Brain microvascular endothelial cell (primary cell): ENCODE measurements at regions not wholly inside any gene's neighbourhood (a gene's known extent, or its start where the extent isn't known, plus 50 kb on each side); places are given as distances from the start of the nearest gene placed in this dataset.

Source experiments
- DNase-seq: peaks from one replicate; pipeline ENCODE4 v3.0.0-alpha.2; 2020
- H3K27ac ChIP-seq: fragments of 250-450 bp; sonication (Bioruptor Pico); 2 replicates; pipeline ENCODE4 v1.5.1; 2020; ENCODE audit warnings: mild to moderate bottlenecking, moderate library complexity
- H3K27me3 ChIP-seq: fragments of 250-450 bp; sonication (Bioruptor Pico); replicated peaks from 2 replicates; pipeline ENCODE4 v1.5.1; 2020; ENCODE audit warnings: mild to moderate bottlenecking
- H3K36me3 ChIP-seq: fragments of 250-450 bp; sonication (Bioruptor Pico); replicated peaks from 2 replicates; pipeline ENCODE4 v1.5.1; 2020; ENCODE audit warnings: mild to moderate bottlenecking
- H3K4me3 ChIP-seq: 2 replicates; pipeline ENCODE4 v1.5.1; 2011; ENCODE audit warnings: low read depth, mild to moderate bottlenecking, control low read depth, low read length, moderate library complexity
- in situ Hi-C: cut with HindIII; loops from 2 replicates; pipeline ENCODE4 v1.10.0; 2017; ENCODE audit warnings: low sequenced_read_pairs, low pct_ligation_motif_present
- TF ChIP-seq, protein P1 (sequence below): IDR thresholded peaks from 2 replicates; pipeline ENCODE4 v1.5.1; 2011; ENCODE audit warnings: low read depth, mild to moderate bottlenecking, moderate library complexity, low read length, control low read depth, inconsistent platforms; ENCODE audit errors: missing control alignments

DNA sequence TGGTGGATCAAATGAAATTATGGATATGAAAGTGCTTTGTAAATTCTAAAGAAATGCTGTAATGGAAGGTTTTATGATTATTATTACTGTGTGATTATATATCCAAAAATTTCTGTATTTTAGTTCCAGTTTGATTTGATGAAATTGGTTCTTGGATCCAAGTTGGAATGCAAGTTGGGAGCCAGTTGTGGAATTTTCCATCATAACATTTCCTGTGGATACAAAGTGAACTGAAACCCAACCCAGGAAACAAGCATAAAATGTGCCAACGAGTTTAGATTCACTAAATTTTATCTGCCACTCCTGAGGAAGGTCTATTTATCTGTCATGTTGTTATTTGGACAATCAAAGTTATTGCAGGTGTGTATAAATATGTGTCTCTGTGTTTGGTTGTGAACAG is 131.4 kb upstream of the MDFIC start:
- Histone ChIP-seq H3K36me3 (no peaks in the 10 kb centered on the region), H3K27me3 (no peaks in the 10 kb centered on the region), H3K27ac (peak overlapping the region; percentile 67), H3K4me3 (no peak overlapping the region)
- TF ChIP-seq, protein P1, sequence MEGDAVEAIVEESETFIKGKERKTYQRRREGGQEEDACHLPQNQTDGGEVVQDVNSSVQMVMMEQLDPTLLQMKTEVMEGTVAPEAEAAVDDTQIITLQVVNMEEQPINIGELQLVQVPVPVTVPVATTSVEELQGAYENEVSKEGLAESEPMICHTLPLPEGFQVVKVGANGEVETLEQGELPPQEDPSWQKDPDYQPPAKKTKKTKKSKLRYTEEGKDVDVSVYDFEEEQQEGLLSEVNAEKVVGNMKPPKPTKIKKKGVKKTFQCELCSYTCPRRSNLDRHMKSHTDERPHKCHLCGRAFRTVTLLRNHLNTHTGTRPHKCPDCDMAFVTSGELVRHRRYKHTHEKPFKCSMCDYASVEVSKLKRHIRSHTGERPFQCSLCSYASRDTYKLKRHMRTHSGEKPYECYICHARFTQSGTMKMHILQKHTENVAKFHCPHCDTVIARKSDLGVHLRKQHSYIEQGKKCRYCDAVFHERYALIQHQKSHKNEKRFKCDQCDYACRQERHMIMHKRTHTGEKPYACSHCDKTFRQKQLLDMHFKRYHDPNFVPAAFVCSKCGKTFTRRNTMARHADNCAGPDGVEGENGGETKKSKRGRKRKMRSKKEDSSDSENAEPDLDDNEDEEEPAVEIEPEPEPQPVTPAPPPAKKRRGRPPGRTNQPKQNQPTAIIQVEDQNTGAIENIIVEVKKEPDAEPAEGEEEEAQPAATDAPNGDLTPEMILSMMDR, result no peak
- in situ Hi-C loops, result no loop called here
- no peak for DNase-seq

DNA sequence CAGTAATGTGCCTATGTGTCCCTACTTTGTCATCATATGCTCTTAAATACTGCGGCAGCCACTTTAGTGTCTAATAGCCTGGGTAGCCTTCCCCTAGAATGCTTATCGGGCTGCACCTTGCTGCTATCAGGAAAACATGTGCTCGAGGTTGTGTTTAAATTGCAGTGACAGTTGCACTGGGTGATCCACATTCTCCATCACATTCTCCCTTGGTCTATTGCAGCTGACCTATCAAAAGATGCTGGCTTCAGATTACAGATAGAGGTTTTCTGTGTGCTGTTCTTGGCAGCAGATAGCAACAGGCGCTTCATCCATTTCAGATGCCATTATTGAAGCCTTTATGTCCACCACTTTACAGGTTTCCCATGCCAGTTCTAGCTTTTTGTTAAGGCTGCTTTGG is 130.1 kb upstream of the MDFIC start:
- Histone ChIP-seq H3K4me3 (no peak overlapping the region), H3K27ac (no peak overlapping the region), H3K27me3 (no peaks in the 10 kb centered on the region), H3K36me3 (no peaks in the 10 kb centered on the region)
- peak; percentile 20 for DNase-seq
- TF ChIP-seq, protein P1, result no peak
- in situ Hi-C loops, result no loop called here

DNA sequence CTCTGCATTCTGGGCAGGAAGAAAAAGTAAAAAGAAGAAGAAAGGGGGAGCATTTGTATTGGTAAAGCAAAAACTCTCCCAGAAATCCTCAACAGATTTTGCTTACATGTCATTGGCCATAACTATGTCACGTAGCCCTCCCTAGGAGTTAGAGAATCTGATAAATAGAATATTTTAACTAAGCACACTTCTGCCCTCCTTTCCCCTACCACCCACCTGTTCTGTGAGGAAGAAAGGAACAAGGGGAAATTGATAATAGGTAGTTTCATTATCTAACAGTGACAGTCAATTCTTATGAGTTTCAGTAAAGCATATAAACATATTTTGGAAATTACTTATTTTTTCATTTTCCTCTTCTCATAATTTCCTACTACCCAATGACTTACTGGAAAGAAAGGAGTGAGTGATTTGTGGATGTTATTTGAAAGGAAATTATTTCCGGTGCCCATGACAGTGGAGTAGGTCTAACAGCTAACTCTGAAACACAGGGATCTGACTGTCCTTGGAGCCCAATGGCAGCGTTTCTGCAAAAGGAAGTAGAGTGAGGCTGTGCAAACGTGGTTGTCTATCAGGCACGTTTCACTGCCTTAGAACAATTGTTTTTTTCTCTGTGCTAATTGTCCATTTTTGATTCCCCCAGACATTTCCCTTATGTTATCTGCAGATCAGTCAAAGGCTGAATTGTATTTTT is 128.6 kb upstream of the MDFIC start:
- no peaks in the 10 kb centered on the region for H3K27me3 ChIP-seq
- TF ChIP-seq, protein P1, result no peak
- no peak overlapping the region for H3K4me3 ChIP-seq
- H3K27ac ChIP-seq, result no peak overlapping the region
- no peak for DNase-seq
- no peaks in the 10 kb centered on the region for H3K36me3 ChIP-seq
- in situ Hi-C loops, result no loop called here

DNA sequence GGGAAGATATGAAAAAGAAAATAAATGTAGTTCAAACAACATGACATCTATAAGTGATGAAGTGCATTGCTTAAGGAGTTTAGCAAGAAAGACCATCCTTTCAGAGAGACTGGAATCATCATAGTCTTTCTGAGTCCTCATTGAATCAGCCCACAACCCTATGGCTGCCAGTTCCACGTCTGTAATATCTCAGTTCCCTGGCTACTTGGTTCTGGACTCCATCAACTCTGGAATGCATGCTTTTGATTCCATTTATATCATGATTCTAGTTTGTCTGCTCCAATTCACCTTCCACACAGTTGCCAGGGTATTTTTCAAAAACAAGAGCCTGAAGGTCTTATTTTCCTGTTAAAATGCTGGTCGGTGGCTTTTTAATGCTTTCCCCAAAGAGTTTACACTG is 126.4 kb upstream of the MDFIC start:
- DNase-seq, result no peak
- Histone ChIP-seq H3K36me3 (no peaks in the 10 kb centered on the region), H3K27me3 (no peaks in the 10 kb centered on the region), H3K4me3 (no peak overlapping the region), H3K27ac (no peak overlapping the region)
- TF ChIP-seq, protein P1, result no peak
- in situ Hi-C loops, result no loop called here

DNA sequence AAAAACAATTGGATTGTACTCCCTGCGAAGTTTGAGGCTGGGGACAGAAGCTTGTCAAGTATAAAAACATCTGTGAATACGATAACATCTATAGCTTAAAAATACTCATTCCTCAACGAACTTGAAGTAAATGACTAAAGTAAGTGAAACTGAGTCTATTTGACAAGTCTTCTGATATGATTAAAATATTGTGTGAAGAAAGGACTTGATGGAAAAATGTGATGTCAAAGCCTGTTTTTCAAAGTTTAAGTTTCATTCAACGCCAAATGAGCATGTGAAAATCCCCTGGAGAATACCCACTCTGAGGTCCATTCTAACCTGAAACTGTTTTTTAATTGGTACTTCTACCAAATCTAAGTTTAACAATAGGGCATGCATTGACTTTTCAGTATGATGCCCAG is 122.3 kb upstream of the MDFIC start:
- H3K4me3 ChIP-seq, result no peak overlapping the region
- DNase-seq, result no peak
- in situ Hi-C loops, result no loop called here
- no peaks in the 10 kb centered on the region for H3K27me3 ChIP-seq
- TF ChIP-seq, protein P1, result no peak
- H3K27ac ChIP-seq, result no peak overlapping the region
- no peaks in the 10 kb centered on the region for H3K36me3 ChIP-seq

DNA sequence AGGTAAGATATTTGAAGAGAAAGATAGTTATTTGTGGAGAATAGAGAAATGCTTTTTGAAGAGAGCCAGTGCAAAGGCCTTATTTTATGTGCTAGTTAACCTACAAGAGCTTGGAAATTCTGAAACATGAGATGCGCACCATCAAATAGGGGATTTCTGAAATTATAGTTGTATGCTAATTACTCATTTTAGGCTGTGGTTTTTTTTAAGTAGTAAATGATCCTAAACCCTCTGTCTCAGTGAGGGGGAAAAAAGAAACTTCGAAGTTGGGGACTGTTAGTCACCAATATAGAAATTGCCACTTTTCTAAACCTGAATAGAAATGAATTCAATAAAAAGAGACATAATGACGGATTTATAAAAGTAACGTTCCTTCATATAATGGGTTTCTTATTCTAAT is 119.3 kb upstream of the MDFIC start:
- in situ Hi-C loops, result no loop called here
- Histone ChIP-seq H3K27me3 (no peaks in the 10 kb centered on the region), H3K27ac (no peak overlapping the region), H3K36me3 (no peaks in the 10 kb centered on the region), H3K4me3 (no peak overlapping the region)
- TF ChIP-seq, protein P1, result no peak
- DNase-seq, result no peak
